ENCODE measurements at regions not wholly inside any gene's neighbourhood (a gene's known extent, or its start where the extent isn't known, plus 50 kb on each side); places are given as distances from the start of the nearest gene placed in this dataset.
"Not testable (repeated sequence)": the region's sequence is repeated elsewhere in the genome, so short reads cannot be mapped to it uniquely, and the experiment has no call there.

DNA sequence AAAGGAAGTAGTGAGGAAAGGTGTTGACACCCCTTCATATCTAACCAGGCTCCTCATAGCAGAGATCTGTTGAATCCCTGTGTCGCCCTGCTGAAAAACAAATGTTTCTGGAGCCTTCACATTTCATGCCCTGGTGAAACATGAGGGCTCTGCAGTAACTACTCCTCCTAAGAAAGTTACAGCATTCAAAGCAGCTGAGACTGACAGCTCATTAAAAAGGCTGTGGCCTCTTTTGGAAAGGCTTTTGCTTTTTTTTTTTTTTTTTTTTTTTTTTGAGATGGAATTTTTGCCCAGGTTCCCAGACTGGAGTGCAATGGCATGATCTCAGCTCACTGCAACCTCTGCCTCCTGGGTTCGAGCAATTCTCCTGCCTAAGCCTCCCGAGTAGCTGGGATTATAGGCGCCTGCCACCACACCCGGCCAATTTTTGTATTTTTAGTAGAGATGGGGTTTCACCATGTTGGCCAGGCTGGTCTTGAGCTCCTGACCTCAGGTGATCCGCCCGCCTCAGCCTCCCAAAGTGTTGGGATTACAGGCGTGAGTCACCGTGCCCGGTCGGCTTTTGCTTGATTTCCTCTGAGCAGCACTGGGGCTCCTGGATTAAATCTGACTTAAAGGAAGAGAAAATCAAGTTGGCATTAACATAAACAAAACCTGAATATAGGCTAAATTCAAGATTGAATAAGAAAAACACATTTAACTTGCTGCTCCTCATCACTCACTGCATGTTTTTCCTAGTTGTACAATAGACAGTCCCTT lies 112.9 kb downstream of the PCSK1 start:
- not testable (repeated sequence) for DNase-seq

DNA sequence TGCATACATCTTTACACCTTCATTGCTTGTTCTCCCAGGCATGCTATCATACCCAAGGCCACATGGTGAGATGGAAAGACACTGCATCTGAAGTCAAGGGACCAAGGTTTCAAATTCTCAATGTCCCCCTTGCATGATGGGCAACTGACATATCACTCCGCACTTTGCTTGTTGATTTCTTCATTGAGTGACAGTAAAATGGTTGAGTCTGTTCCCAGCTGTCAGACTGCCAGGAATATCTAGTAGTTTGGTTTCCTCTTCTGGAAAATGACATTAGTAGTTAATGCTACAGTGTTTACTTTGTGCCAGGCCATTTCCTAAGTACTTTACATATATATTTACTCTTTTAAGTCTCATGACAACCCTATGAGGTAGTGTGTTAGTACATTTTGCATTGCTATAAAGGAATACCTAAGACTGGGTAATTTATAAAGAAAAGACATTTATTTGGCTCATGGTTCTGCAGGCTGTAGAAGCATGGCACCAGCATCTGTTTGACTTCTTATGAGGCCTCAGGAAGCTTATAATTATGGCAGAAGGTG lies 114.4 kb downstream of the PCSK1 start:
- no peak for DNase-seq

DNA sequence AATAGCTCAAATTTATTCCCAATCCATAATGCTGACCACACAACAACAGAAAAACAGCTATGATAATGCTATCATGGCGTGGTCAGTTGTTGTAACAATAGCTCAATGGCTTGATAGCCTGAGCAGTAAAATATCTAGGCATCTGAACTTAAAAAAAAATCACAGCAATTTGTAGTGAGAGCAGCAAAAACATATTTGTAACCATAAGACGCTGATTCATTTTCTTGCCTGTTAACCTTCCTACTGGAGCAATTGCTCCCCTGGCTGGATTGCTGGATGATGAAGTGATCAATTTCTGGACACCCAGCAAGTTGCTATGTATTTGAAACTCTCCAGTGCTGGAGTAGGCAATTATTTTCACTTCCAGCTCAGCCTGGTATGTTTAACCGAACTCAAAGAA lies 115.1 kb downstream of the PCSK1 start:
- DNase-seq = no peak

DNA sequence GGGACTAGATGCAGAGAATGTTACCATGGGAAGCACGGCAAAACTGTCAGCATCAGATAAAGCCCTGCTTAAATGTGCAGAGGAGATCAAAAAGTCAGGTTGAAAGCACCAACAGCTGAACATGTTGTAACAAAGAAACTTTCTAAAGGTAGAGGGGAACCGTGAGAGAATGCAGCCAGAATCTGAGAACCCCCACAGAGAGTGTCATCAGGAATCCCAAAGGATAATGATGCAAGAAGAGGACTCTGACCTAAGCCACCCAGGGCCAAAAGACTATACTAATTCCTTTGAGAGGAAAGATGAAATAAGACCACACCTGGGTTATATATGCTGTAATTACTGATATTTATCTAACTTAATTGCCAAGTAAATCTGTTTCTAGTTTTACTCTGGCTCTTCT lies 116.6 kb downstream of the PCSK1 start:
- no peak for DNase-seq

DNA sequence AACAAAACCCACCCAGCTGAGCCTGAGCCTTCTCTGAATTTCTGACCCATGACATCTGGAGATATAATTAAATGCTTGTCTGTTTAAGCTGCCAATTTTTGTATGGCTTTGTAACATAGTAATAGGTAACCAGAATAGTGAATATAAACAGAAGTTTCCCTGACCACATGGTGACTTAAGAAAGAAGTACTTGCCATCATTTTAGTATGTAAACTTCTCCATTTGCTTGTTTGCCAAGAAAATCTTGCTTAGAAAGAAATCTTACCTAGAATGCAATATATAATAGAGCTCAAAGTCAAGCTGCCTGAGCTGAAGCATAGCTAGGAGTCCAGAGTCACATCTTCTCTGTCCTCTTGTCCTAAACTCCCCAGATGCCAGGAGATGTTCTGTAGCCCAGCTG lies 117.0 kb downstream of the PCSK1 start:
- DNase-seq = no peak

DNA sequence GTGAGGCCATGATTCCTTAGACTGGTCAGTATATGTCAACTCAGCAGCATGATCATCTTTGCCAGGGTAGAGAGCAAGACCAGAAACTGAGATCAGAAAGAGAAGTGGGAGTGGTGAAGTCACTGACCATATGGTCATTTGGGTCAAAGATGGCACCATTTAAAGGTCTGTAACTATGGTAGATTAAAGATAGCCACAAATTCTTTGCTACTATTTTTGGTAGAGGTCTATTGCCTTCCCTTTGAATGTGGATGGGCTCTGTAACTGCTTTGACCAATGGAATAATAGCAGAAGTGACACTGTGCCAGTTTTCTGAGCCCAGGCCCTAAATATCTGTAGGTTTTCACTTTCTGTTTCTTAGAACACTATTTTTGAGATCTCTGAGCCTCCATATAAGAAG lies 117.6 kb downstream of the PCSK1 start:
- DNase-seq = no peak

DNA sequence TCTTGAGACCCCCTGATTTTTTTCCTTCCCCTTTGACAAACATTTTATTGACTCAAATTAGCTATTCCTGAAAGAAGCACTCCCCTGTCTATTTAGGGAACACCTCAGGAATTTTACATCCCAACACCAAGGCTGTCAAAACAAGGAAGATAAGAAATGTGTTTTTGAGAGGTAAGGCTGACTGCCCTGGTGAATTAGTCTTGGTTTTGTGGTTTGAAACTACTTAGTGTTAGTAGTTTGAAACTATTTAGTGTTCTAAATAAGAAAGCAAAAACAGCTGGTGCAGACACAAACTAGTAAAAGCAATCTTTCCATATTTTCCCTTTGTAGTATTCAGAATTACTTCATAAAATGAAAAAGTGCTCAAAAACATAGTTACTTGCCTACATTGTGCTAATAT lies 120.7 kb downstream of the PCSK1 start:
- no peak for DNase-seq

DNA sequence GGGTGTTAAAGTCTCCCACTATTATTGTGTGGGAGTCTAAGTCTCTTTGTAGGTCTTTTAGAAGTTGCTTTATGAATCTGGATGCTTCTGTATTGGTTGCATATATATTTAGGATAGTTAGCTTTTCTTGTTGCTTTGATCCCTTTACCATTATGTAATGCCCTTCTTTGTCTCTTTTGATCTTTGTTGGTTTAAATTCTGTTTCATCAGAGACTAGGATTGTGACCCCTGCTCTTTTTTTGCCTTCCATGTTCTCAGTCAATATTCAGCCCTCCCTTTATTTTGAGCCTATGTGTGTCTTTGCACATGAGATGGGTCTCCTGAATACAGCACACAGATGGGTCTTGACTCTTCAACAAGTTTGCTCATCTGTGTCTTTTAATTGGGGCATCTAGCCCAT lies 126.0 kb downstream of the PCSK1 start:
- DNase-seq = not testable (repeated sequence)

DNA sequence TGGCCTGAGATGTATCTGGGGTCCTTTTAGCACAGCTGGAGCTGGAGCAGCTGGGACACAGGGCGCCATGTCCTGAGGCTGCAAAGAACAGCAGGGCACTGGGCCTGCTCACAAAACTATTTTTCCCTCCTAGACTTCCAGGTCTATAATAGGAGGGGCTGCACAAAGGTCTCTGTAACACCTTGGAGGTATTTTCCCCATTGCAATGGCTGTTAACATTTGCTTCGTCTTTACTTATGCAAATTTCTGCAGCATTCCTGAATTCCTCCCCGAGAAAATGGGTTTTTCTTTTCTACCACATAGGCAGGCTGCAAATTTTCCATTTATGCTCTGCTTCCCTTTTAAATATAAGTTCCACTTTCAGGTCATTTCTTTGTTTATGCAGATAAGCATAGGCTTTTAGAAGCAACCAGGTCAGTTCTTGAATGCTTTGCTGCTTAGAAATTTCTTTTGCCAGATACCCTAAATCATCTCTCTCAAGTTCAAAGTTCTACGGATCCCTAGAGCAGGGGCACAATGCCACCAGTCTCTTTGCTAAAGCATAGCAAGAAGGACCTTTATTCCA lies 130.8 kb downstream of the PCSK1 start:
- DNase-seq = no peak

DNA sequence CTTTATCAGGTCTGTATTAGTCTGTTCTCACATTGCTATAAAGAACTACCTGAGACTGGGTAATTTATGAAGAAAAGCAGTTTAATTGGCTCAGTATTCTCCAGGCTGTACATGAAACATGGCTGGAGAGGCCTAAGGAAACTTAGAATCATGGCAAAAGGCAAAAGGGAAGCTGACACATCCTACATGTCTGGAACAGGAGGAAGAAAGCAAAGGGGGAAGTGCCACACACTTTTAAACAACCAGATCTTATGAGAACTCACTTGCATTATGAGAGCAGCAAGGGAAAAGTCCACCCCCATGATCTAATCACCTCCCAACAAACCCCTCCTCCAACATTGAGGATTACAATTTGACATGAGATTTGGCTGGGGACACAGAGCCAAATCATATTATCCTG lies 132.1 kb downstream of the PCSK1 start:
- no peak for DNase-seq

DNA sequence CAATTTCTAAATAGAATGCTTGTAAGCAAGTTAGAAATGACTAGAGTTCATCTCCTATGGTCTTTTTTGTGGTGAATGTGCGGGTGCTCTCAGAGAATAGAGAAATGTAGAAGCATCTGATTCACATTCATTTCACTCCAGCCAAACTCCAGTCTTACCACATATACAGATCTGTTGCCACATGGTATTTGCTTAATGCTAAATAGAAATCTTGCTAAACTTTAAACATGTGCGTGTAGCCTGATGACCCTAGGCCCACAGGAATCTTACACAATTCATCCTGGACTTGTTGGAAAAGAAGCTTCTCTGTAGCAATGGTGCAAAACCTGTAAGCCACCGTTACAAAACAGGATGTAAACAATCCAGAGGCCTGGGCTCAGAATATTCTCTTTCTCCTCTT lies 135.2 kb downstream of the PCSK1 start:
- no peak for DNase-seq

DNA sequence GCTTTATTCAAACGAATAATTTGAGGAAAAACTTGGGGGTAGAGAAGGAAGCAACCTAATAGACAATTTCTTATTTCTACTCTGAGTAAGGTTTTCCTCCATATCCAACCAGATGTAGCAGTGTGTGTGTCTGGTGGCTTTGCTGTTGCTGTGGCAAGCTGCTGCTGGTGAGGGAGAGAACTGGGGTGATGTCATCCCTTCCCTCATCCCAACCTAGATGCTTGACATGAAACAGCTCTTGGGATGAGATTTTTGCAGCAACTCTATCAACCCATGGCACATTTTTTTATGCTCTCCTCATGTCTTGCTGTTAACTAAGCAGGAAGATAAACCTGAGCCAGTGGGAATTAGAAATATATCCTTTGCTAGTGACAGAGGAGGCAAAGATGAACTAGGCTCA lies 135.8 kb downstream of the PCSK1 start:
- DNase-seq = no peak

DNA sequence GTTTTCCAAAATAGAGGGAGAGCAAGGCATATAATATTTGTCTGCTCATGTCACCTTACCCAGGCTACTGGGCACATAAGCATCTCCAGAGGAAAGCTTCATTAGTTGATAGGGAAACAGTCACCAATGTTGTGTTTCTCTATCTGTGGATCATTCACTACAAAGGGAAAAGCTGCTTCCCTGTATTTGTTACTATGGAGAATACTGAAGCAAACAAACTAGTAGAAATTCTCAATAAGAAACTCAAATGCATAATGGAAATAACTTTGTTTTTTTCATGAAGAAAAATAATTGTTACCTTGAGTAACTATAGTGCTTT lies 138.2 kb downstream of the PCSK1 start:
- DNase-seq = no peak

DNA sequence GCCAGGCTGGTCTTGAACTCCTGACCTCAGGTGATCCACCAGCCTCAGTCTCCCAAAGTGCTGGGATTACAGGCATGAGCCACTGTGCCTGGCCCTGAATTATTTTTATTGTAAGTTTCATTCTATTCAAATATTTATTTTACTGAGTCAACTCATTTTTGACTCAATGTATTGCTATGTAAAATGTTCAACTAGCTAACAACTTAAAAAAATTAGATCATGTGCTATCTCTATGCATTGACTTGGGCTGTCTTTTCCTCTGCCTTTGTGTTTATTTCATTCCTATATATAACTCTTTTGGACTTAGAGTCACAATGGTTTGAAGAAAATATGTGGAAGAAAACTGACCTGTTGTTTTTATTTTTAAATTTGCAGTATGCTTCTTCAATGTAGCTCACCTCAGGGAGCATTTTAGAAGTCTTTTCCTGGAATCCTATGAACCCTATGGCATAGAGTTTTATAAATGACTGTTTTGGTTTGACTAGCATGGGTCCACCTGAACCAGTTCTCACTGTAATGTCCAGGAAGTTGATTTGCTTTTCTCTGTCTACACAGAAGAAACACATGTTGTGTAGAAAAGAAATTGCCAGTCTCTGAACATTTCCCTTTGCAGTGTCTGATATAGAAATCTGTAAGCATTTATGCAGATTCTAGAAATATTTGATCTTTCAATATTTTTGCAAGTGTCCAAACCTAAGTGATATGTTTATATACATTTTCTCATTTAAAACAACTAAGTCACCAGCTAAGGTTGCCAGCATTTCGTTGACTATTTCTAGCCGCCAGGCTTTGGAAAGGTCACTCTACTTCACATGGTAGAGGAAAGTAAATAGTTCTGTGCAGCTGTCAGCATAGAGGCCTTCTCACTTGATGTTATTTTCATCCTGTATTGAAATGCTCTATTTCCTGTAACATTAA lies 138.8 kb downstream of the PCSK1 start:
- DNase-seq = no peak

DNA sequence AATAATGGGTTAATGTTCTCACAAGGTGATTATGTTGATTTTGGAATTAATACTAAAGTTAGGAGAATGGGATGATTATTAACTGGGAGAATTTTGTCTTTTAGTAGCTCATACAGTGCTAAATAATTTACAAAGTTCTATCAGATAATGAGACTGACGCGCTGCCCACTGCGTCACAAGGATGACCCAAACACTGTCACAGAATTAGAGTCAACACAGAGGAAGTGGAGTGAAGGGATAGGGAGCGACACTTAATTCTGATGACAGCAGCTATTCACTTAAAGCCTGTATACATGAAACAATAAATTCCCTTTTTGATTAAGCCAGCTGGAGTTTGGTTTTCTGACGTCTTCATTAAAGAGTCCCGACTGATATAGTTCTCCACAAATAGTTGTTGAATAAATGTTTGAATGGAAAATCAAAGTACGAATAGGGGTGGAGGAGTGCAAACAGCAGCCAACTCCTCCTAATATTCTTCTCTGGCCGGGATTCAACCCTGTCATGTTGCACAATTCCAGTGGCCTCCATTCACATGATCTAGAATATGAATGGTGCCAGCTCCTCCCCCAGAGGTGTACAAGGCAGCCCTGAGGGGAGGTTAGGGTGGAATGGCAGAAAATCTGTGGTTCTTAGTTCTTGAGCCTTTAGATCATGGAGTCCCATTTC lies 140.3 kb downstream of the PCSK1 start:
- DNase-seq = no peak

DNA sequence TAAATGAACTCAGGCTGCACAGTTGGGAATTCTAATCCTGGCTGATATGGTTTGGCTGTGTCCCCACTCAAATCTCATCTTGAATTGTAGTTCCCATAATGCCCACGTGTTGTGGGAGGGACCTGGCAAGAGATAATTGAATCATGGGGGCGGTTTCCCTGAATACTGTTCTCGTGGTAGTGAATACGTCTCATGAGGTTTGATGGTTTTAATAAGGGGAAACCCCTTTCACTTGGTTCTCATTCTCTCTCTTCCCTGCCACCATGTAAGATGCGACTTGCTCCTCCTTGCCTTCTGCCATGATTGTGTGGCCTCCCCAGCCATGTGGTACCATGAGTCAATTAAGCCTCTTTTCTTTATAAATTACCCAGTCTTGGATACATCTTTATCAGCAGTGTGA lies 143.8 kb downstream of the PCSK1 start:
- not testable (repeated sequence) for DNase-seq

DNA sequence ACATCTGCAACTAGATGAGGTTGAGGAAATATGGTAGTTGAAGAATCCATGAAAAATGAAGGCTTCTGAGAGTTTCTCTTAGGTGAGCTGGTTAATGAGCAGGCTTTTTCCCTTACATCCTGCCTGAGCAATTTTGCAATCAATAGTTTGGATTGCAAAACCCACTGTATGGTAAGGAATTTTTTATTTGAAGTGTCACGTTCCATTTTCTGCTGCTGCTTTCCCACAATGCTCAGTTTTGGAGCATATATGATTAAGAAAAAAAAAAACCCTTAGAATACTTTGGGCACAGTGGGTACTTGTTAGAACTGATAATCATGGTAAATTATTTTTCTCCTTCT lies 144.2 kb downstream of the PCSK1 start:
- DNase-seq = no peak

DNA sequence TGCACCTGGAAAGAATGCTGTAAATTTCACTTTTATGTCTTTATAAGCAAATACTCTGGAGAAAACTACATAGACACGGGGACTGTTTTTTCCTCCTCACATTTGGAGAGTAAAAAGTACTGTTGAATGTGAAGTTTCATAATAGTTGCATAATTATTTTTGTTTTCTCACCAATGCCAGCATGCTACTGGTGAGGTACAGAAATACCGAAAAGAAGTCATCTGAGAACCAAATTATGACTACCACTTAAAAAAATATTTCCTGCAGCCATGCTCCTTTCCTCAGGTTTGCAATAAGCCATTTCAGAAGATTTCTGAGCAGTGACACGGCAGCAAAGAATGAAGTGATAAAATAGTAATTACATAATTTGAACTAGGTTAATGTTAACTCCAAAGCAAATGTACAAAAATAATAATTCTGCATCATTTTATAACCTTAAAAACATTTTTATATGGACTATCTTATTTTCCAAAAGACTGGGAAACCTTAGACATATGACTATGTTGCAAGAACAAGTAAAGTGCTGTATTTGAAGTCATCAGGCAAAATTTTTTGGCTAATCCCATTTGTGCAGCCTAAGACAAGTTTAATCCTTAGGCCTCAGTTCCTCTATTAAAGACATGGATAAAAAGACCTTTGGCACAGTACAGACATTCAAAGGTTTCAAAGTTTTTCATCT lies 144.7 kb downstream of the PCSK1 start:
- no peak for DNase-seq

DNA sequence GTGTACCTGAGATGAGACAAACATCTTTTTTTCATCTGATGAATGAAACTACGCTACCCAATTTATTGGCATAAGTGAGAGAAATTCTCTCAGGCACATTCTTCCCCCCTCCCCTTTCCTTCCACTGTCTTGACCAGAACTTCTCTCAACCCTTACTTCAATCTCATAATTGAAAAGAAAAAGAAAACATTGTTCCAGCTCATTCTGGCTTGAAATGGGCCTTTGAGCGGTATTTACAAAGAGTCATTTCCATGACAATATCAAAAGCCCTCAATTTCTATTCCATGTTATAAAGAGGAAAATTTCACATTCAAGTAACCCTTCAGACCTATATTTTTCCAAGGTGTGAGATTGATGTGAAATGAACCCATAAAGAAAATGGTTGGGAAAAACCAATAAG lies 145.9 kb downstream of the PCSK1 start:
- no peak for DNase-seq

DNA sequence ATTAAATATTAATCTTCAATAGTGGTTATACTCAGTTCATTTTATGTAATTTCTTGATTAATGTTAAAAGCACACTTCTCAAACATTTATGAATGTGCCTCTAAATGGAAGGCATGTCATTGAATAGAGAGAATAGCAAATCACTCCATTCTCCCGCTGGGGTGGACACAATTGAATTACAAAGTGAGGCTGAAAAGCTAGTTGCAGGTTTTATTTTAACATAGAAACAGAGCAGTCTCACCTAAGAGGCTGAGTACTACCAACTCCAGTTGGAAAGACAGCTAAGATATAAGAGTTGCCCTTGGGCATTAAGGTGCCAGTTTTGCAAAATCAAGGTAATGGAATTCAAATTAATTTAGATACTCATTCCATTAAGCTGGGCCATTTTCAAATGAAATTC lies 147.2 kb downstream of the PCSK1 start:
- no peak for DNase-seq

DNA sequence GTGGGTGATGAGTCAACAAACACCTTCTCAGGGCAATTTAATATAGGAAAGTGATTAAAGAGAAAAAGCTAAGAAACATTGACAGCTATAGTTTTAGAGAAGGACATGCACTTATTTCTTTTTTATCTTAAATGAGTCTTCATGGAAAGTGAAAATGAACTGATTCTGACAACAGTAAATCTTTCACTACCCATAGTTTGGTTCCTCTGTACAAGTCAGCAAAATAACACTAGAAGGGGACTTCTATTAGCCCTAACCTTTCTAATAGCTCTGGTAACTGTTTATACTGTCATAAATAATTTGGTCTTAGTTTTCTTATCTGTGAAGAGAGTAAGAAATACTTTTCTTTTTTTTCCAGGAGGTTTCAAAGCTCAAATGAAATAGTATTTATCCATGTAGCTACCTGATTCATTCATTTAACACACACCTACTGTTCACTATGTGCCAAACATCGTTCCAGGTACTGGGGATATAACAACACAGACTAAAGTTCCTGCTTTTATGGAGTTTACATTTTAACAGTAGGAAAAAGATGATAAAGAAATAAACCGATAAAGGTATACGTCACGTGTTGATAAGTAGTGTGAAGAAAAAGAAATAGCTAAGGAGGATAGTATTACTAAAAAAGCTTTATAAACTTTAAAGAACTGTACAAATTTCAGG lies 148.2 kb downstream of the PCSK1 start:
- no peak for DNase-seq

DNA sequence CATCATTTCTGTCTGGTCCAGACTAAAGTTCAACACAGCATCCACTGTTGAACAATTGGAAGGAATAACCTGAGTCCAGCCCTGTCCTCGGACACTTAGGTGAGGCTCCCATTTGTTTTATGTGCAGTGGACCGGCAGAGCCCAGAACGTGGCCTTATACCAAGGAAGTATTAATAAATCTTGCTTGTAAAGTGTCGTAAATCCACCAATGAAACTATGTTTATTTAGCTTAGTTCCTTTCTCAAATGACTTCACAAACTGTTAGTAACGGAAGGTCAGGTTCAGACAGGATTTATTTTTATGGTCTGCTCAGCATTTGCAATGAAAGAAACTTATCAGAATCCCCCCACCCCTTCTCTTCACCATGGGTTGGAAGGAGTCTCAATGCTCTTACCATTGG lies 149.5 kb downstream of the PCSK1 start:
- DNase-seq = no peak
